SW480 (cell line): ENCODE measurements at regions not wholly inside any gene's neighbourhood (a gene's known extent, or its start where the extent isn't known, plus 50 kb on each side); places are given as distances from the start of the nearest gene placed in this dataset.

Experiments used
- DNase-seq: peaks from one replicate; pipeline ENCODE4 v3.0.0-alpha.2; 2016; ENCODE audit warnings: low spot score

DNA sequence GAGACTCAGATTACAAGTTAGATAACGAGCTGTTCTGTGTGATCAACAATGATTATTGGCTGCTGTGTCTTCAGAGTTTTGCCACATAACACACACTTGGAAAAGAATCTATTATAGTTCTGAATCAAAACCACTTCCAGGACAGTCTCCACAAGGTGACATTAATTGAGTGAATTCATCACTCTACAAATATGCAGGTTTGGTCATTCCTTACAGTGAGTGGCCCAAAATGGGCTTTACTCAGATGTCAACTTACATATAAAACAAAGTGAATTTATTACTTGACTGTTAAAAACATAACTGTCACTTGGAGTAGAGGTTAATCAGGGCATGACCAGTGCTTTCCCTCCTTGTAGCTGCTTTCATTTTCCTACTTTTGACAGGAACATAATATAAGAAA, 984.3 kb downstream of the REEP3 start:
- no peak for DNase-seq

DNA sequence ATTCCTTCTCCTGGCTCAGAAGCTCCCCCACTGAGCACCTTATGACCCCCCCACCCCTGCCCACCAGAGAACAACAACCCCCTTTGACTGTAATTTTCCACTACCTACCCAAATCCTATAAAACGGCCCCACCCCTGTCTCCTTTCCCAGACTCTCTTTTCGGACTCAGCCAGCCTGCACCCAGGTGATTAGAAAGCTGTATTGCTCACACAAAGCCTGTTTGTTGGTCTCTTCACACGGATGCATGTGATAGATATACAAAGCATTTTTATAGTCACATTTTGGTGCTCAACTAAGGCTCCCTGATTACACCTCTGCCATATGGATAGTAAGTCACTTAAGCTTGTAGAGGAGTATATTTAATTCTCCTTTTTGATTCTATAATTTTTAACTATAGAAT, 985.8 kb downstream of the REEP3 start:
- DNase-seq, result no peak

DNA sequence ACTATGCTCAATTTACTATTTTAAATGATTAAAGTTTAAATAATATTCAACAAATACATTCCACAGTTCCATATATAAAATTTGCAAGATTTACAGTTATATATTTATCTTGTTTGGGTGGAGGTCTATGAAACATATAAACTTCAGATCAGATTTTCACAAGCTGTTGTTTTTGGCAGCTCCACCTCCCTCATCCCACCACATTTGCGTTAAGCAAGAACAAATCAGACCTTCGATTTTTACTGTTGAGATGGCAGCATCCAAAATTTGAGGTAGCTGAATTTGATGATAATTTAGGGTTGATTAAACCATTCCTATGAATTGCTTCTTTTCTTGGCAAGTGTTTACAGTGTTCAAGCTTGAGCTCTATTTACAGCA, 986.4 kb downstream of the REEP3 start:
- no peak for DNase-seq

DNA sequence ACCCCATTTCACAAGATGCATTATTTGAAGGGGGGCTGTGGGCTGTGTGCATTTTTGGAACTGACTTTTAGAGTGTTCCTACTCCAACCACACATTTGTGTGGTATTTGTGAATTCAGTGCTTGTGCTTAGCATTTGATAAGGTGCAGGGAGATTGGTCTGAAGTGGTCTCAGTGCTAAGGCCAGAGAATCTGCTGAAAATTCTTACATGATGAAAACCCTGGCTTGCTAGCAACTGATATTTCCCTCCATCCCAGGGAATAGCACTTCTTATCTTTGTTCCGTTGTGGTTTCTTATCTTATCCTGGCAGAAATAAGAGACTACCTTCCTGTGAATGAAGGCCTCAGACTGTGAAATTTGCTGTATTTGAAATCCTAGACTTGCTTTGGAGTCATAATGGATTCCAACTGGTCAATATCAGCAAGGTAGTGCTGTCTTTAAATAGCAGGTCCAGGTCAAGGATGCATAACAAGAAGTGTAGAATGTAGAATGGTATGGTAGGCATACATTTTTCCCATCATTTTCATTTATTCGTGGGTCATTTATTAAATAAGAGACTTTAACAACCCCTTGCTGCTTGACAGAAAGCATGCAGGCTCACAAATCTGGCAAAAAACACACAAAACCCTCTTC, 986.9 kb downstream of the REEP3 start:
- no peak for DNase-seq

DNA sequence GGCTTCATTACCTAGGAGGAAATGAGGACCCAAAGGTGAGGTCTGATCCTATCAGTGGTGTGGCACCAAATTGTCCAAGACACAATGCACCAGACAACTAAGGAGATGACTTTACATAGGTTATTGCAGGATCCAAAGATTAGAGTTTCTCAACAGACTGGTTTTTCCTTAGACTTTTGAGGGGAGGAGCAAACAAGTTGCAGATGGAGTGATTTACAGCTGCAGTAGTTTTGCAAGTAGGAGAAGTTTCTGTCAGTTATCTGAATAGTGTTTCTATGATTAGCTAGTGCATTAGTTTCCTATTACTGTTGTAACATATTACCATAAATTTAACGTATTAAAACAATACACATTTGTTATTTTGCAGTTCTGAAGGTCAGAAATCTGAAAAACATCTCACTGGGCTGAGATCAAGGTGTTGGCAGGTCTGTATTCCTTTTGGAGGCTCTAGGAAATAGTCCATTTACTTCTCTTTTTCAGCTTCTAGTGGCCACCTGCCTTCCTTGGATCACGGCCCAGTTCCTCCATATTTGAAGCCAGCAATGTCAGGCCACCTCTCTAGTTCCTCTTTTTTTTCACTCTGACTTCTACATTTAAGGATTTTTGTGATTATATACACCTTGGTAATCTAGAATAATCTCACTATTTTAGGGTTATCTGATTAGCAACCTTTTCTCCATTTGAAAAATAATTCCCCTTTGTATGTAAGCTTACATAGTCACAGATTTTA, 994.9 kb downstream of the REEP3 start:
- no peak for DNase-seq

DNA sequence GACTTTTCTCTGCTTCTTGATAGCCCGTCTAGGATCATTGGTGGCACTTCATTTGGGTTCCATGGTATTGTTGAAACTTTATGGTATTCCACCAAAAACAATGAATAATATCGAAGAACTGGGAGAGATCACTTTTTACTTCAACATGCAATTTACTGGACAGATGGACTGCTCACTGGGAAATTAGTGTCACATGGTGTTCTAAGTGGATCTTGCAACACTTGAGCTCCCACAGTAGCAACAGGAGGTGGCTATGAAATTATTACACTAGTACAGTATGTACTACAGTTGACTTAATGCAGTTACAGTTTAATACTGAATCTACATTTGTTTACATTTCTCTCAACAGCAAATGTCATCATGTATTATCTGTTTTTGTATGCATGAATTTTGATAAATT, 997.3 kb downstream of the REEP3 start:
- no peak for DNase-seq

DNA sequence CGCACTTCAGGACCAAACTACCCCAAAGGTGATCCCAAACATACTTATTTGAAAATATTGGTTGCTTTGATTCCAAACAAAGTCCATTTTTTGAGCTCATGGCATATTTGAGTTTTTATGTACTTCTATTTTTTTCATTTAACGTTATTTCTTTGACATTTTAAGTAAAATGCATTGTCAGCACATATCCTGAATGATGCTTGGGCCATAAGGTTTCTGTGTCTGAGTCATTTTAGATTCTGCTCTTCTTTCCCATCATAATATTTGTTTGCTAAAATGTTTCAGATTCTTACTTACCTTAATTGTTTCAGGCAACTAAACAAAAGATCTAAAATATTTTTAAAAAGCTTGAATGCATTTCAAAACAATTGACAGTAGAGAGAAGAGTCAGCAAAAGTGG, 998.2 kb downstream of the REEP3 start:
- no peak for DNase-seq

DNA sequence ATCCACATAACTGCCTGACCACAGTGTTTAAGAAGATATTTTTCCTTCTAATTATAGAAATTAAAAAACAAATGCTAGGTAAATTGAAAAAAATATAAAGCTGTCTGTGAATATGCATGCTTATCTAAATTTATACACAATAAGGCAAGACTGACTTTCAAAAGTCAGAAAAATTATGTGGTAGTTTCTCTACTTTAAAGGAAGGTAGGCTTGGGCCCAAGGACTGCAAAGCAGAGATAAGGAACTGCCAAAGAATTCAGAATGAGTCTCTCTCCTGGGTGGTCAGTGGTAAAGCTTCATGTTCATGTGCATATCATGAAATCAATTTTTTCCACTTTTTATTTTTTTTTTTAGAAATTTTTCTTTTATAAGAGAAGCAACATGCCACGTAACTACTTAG, 998.6 kb downstream of the REEP3 start:
- no peak for DNase-seq

DNA sequence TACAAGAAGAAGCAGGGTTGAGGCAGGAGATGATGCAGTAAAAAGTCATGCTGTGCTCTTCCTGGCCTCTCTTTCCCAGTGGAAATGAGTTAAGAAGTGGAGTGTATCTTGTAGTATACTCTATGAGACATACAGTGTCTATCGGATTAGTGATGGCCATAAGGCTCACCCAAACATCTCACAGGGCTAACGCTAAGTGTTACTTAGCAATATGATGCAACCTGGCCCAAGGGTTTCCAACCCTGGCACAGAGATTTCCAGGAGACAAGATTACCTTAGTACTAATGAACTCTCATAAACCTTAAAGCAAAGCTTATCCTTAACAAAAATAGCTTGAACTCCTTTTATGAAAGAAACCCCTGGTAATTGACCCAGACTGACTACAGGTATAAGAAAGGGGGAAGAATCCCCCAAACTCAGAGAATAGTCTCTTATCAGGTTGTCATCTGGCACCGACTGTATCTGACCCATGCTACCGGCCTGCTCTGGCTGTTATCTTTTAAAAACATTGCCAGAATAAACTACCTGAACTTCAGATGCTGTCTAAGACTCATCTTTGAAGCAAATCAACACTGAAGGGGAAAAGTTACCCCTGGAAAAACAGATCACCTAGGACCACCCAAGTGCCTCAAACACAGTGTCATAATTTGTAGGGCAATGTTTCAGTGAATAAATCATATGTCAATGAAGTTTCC, 1002.0 kb downstream of the REEP3 start:
- no peak for DNase-seq

DNA sequence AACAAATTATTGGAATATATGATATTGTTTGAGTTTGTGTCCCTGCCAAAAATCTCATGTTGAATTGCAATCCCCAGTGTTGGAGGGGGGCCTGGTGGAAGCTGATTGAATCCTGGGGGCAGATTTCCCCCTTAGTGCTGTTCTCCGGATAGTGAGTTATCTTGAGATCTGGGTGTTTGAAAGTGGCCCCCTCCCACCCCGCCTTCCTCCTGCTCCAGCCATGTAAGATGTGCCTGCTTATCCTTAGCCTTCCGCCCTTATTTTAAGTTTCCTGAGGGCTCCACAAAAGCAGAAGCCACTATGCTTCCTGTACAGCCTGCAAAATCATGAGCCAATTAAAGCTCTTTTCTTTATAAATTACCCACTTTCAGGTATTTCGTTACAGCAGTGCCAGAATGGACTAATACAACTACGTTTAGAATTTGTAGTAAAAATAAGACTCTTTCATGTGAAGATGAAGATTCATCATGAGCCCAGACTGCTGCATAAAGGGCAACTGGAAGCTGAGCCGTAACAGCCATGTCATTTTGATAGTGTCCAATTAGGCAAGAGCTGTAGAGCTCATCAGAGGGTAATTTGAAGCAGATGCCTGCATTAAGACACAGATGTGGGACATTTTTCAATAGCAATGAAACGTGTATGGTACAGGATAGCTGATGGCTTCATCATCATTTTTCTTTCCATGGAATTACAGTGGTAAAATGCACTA, 1007.2 kb downstream of the REEP3 start:
- DNase-seq, result no peak

DNA sequence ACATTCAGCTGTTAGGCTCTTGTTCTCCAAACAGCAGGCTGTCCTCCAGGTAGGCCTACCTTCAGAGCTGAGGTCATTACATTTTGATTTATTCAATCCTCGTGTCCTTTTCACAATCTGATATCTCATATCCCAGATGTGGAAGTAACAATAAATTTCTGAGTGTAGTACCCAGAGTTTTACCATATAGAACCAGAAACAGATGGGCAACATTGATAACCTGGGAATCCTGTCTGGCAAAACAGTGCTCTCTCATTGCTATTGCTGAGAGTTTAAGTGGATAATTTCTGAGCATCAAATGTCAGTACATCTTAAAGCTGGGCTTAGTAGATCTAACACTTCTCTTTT, 1007.8 kb downstream of the REEP3 start:
- no peak for DNase-seq

DNA sequence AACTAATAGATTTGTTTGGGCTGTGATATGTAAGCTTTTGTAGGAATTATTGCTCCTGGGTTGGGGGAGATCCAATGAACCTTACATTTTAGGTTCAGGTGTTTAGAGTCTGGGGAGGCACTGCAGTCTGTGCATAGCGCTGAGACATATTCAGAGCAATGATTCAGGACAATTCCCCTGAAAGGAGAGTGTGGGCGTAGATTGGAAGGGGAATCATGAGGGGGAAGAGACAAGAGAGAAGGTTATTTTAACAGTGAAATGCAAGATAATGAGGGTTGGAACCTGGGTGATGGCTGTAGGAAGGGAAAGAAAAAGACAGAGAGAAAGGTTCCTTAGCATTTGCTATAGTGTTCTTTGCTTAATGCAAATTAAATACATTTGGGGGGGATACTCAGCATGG, 1013.4 kb downstream of the REEP3 start:
- DNase-seq, result no peak

DNA sequence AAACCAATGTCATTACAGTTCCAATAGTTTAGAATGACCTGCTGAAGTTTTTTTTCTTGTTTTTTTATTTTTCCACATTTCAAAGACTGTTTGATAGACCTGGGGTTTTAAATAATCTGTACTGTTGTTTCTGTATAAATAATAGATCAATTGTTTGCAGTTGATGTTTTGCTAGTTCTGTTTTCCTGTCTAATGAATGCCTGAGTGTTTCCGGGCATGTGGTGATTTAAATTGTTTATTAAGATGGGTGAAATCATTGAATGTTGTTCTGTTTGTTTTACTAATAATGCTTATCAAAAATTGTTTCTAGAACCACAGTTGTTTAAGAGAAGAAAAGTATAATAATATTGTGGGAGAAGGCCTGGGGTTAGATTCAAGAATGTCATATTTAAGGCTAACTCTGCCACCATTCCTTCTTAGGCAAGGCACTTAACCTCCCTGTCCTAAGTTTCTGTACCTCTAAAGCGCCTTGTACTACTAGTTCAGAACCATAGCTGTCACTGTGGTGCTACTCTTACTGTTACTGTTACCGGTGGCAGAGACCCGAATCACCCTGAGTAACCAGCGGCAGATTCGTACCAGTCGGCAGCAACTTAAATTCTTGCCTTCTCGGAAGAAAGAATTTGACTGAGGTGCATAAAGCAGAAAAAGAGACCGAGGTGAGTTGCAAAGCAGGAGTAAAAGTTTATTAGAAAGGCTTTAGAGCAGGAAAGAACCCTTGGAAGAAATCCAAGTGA, 1014.1 kb downstream of the REEP3 start:
- no peak for DNase-seq

DNA sequence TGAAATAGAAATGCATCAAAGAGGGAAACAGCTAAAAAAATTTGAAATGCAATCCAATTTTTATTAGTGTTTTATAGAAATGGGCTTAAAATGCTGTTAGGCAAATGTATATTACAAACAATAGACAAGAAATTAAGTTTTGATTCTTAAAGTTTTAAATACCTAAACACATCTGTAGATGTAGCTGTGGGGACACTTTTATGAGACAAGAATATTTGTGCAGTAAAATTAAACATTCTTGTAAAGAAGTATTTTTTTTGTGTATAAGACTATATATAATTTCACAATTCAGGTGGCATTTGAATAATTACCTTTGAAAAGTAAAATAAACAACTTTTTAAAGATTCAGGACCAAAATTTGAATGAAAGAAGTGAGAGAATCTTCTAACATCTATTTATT, 1015.9 kb downstream of the REEP3 start:
- no peak for DNase-seq

DNA sequence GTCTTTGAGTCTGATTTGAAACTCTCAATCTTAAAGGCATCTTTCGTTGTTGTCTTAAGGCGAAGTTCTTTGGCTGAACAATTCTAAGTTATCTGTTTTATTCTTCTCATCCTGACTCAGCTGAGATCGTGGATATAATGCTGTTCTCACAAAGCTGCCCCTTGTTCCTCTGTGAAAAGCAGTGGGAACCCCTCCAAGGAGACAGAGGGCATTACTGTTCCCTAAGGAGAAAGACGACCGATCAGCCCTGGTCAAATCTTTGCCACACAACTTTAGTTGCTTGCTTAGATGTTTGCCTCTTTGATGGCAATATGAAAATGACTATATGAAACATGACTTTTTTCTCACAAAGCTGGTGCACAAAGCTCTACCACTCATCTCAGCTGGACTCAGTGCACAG, 1016.7 kb downstream of the REEP3 start:
- no peak for DNase-seq

DNA sequence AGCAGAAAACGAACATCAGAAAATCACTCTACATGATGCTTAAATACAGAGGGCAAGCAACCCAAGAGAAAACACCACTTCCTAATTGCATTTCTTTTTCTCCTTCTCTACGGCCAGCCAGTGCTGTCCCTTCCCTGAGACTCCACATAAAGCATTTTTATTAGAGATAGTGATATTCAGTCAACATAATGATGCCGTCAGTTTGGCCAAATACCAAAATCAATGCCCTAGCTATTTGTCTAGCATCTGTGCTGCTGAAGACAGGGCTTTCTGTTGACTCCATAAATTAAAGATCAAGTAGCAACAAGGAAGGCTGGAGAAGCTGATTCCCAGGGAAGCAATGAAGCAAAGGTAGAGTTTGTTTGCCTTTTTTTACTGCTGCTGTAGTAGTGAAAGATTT, 1024.9 kb downstream of the REEP3 start:
- DNase-seq, result no peak

DNA sequence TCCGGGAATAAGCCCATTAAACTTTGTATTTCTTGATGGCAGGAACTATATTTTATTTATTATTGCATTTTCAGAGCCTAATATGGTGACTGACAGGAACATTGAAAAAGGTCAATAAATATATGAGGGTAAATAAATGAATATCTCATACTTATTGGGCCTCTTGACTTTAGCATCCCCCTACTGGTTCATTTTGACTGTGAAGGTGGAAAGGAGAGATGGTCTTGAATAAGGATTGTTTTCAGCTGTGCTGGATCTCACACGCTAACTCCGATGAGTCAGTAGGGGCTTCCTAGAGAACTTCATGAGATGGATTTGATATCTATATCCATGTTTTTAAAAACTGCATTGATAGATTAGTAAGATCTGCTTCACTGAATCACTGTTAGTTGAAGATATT, 1026.0 kb downstream of the REEP3 start:
- DNase-seq, result no peak

DNA sequence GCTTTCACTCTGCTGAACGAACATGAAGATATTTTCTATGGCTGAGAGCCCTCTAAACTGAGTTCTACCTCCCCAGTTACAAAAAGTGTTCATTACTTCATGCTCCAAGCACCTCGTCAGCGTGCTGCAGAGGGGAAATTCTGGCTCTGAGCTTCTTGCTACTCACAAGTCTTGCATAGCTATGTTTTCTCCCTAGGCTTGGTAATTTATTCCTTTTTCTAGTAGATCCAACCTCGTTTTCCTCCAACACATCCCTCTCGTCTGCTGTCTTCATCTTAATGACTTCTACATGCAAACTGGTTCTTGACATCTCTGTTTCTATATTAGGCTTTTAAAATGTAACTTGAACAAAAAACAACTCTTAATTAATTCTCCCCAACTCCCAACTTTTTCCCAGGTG, 1034.5 kb downstream of the REEP3 start:
- no peak for DNase-seq

DNA sequence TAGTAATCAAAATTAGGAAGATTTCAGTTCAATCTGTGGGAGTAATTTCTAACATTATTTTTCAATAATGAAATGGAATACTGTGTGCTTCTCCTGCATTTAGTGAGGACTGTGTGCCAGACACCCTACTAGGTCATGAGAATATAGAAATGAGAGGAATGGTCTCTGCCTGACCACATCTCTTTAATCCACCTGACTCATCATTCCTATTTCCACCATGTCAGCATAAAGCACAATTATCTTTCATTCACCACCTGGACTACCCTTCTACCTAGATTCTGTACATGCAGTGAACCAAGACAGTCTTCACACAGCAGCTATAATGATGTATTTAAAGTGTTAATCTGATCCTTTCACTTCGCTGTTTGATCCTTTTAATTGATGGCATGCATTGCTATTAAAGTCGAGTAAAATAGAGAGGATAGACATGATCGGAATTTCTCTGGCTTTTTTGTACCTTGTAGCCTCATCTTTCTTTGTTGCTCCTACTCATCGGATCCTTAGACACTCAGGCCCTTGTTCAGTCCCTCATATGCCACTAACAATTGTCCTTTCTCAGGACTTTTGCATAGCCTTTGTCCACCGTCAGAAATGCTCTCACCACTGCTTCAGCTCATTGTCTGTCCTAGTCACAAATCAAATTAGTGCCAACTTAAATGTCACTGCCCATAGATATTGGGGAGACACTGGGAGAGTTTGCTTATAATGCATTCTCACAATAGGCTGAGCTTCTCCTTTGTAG, 1037.1 kb downstream of the REEP3 start:
- DNase-seq, result no peak

DNA sequence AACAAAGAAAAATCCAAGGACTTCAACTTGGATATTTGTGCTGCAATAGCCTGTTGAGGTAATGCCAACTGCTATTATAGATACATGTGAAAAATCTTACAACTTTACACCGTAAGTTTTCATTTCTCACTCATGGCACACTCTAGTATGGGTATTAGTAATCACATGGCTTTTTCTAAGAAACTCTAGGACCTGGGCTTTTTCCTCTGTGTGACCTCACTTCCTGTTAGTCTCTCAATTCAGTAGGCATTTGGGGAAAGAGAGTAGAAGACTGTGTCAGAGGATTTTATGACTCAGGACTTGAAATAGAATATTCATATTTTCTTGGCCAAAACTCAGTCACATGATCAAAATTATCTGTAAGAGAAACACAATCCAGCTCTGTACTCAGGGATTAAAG, 1049.9 kb downstream of the REEP3 start:
- no peak for DNase-seq

DNA sequence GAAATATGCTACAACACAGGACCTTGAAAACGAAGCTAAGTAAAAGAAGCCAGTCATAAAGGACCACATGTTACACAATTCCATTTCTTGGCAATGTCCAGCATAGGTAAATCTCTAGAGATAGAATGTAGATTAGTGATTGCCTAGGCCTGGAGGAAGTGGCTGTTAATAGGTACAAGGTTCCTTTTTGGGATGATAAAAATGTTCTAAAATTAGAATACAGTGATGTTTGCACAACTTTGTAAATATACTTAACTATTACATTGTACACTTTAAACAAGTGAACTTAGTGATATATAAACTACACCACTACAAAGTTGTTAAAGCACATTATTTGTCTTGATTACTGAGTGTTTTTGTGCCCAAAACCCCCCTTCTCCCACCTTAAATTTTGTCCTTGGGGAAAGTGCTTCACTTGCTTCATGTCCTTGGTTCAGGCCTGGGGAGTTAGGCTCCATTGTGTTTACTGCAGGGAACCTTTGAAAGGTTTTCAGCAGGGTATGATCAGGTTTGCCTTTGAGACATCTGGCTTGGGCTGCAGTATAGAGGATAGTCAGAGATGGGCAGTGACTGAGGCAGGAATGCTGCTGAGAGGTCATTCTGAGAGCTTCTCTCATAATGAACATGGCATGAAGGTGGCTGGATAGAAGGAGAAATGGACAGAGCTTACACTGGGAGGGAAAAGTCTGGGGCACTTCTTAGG, 1052.6 kb downstream of the REEP3 start:
- no peak for DNase-seq
